Smooth muscle cell (in vitro differentiated cells): ENCODE measurements at regions not wholly inside any gene's neighbourhood (a gene's known extent, or its start where the extent isn't known, plus 50 kb on each side); places are given as distances from the start of the nearest gene placed in this dataset.

Experiments used
- DNase-seq: peaks from one replicate; lab custom pipeline; 2025; ENCODE audit not compliant: unreplicated experiment; lab: John Stamatoyannopoulos, UW
- H2AFZ ChIP-seq: fragments of 200-600 bp; sonication (generic); 2 replicates; pipeline ENCODE4 v1.6.0; 2016; ENCODE audit warnings: antibody characterized with exemption, low read depth, mild to moderate bottlenecking
- H3F3A ChIP-seq: fragments of 200-600 bp; sonication (generic); 2 replicates; pipeline ENCODE4 v1.6.0; 2017; ENCODE audit warnings: antibody characterized with exemption, low read depth
- H3K27ac ChIP-seq: fragments of 200-600 bp; sonication (generic); 2 replicates; pipeline ENCODE4 v1.5.1; 2016; ENCODE audit warnings: low read depth, mild to moderate bottlenecking
- H3K27me3 ChIP-seq: fragments of 200-600 bp; sonication (generic); 2 replicates; pipeline ENCODE4 v1.6.1; 2016; ENCODE audit warnings: low read depth, mild to moderate bottlenecking
- H3K36me3 ChIP-seq: fragments of 200-600 bp; sonication (generic); 2 replicates; pipeline ENCODE4 v1.5.1; 2016; ENCODE audit warnings: low read depth
- H3K4me1 ChIP-seq: fragments of 200-600 bp; sonication (generic); 2 replicates; pipeline ENCODE4 v1.5.1; 2016; ENCODE audit warnings: low read depth
- H3K4me2 ChIP-seq: fragments of 200-600 bp; sonication (generic); 2 replicates; pipeline ENCODE4 v1.6.0; 2016; ENCODE audit warnings: mild to moderate bottlenecking
- H3K4me3 ChIP-seq: fragments of 200-600 bp; sonication (generic); 2 replicates; pipeline ENCODE4 v1.5.1; 2016; ENCODE audit warnings: mild to moderate bottlenecking
- H3K79me2 ChIP-seq: fragments of 200-600 bp; sonication (generic); 2 replicates; pipeline ENCODE4 v1.6.0; 2016; ENCODE audit warnings: low read depth, mild to moderate bottlenecking
- H3K9ac ChIP-seq: fragments of 200-600 bp; sonication (generic); 2 replicates; pipeline ENCODE4 v1.6.0; 2016; ENCODE audit warnings: low read depth
- H3K9me3 ChIP-seq: fragments of 200-600 bp; sonication (generic); replicated peaks from 2 replicates; pipeline ENCODE4 v1.5.1; 2016; ENCODE audit warnings: low read depth
- H4K20me1 ChIP-seq: fragments of 200-600 bp; sonication (generic); 2 replicates; pipeline ENCODE4 v1.6.0; 2016; ENCODE audit warnings: low read depth
- WGBS: methylation state at CpG from one replicate; pipeline ENCODE4 v1.1.7; 2016; ENCODE audit warnings: low lambda C conversion rate; 5-methylcytosine and 5-hydroxymethylcytosine counted together
- TF ChIP-seq, protein P1 (sequence below): fragments of 200-600 bp; sonication (generic); IDR thresholded peaks from 2 replicates; pipeline ENCODE4 v1.5.1; 2017; ENCODE audit warnings: borderline replicate concordance, mild to moderate bottlenecking, antibody characterized with exemption; ENCODE audit not compliant: insufficient read depth, poor library complexity, severe bottlenecking

DNA sequence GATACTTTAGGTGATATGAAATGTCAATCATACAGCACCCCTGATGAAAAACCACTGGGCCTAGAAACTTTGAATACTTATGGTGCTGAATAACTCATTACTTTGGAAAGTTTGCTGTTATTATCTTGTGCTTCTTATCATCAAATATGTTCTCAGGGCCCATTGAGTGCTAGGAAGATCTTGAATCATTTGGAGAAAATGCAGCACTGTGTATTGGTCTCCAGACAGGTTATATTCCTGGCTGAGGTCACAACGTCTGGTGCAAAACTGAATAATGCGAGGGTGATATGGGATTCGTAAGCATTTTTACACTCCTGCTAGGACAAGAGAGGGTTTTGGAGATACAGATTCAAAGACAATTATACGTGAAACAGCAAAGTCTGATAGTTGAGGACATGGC, 249.4 kb upstream of the TNC start:
- no peak overlapping the region for H3K27ac ChIP-seq
- 77% methylated on average over 4 of the region's 4 CpGs for WGBS

DNA sequence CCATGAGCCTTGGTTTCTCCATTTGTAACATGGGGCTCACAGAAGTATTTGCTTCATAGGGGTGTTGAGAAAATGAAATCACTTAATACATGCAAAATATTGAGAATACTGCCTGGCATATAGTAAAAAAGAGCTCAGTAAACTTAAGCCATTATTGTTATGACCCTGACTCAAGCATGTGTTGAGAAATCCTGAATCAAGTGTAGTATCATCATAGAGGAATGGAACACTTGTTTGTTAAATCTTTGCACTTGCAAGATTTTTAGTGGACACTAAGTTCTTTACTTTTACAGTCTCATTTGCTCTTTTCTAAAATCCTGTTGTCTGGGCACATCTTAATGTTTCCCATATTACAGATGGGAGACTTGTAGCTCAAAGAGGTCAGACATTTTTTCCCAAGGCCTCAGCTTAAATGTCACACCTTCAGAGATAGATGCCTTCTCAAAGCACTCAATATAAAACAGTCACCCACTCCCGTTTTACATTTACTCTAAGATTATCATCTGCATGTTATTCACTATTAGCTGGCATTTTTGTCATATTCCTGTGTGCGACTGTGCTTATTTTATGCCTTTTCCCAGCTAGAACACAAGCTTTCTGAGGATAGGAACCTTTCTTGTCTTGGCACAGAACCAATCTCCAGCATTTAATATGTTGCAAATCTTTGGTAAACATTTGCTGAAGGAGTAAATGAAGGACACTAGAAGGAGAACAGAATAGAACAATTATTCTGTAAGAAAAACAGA, 250.0 kb upstream of the TNC start:
- H3K9ac ChIP-seq, result no peak overlapping the region
- H4K20me1 ChIP-seq, result no peaks in the 10 kb centered on the region
- H3K9me3 ChIP-seq, result no peaks in the 10 kb centered on the region
- TF ChIP-seq, protein P1, sequence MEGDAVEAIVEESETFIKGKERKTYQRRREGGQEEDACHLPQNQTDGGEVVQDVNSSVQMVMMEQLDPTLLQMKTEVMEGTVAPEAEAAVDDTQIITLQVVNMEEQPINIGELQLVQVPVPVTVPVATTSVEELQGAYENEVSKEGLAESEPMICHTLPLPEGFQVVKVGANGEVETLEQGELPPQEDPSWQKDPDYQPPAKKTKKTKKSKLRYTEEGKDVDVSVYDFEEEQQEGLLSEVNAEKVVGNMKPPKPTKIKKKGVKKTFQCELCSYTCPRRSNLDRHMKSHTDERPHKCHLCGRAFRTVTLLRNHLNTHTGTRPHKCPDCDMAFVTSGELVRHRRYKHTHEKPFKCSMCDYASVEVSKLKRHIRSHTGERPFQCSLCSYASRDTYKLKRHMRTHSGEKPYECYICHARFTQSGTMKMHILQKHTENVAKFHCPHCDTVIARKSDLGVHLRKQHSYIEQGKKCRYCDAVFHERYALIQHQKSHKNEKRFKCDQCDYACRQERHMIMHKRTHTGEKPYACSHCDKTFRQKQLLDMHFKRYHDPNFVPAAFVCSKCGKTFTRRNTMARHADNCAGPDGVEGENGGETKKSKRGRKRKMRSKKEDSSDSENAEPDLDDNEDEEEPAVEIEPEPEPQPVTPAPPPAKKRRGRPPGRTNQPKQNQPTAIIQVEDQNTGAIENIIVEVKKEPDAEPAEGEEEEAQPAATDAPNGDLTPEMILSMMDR, result no peak
- H3F3A ChIP-seq, result no peaks in the 10 kb centered on the region
- DNase-seq, result no peak
- no peak overlapping the region for H3K4me3 ChIP-seq
- no peak overlapping the region for H3K27ac ChIP-seq
- no peaks in the 10 kb centered on the region for H3K36me3 ChIP-seq
- H3K27me3 ChIP-seq, result no peaks in the 10 kb centered on the region
- H3K4me2 ChIP-seq, result no peak overlapping the region
- WGBS, result 43% methylated on average over 2 of the region's 2 CpGs
- H3K79me2 ChIP-seq, result no peaks in the 10 kb centered on the region
- no peak overlapping the region for H2AFZ ChIP-seq
- H3K4me1 ChIP-seq, result no peaks in the 10 kb centered on the region

More for the DNA sequence above, 249.4 kb upstream of the TNC start:
- H3K4me1 ChIP-seq, result no peaks in the 10 kb centered on the region
- no peaks in the 10 kb centered on the region for H3F3A ChIP-seq
- no peaks in the 10 kb centered on the region for H4K20me1 ChIP-seq
- H3K79me2 ChIP-seq, result no peaks in the 10 kb centered on the region
- H3K36me3 ChIP-seq, result no peaks in the 10 kb centered on the region
- H3K9ac ChIP-seq, result no peak overlapping the region
- H3K4me2 ChIP-seq, result no peak overlapping the region
- H3K4me3 ChIP-seq, result no peak overlapping the region
- TF ChIP-seq, protein P1, result no peak
- no peak overlapping the region for H2AFZ ChIP-seq
- no peaks in the 10 kb centered on the region for H3K9me3 ChIP-seq
- no peaks in the 10 kb centered on the region for H3K27me3 ChIP-seq
- no peak for DNase-seq

DNA sequence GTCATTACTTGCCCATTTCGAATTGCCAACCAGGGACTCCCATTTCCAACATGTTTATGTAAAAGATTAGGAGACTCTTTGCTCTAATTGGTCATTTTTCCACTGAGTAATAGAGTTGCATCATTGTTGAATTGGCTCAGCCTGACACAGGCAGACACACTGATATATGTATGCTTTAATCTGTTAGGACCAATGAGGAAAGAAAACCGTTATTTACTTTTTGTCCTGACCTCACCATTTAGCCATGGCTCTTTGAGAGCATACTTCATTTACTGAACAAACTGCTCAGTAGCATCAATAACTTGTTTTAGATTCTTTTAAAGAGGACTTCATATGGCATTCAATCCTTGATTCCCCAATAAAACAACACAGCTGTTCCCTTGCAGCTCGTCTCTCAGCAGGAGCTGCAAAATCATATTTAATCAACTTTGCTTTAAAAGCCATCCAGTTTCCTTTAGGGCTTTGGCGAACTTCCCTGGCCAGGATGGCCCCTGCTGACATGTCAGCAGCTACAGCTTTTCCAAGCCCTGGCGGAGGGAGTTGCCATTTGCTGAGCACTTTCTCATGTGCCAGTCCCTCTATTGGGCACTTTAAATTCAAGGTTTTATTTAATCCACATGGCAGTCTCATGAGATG, 251.5 kb upstream of the TNC start:
- Histone ChIP-seq H3K36me3 (no peaks in the 10 kb centered on the region), H2AFZ (no peak overlapping the region), H3F3A (no peaks in the 10 kb centered on the region), H3K9ac (no peak overlapping the region), H3K4me2 (no peak overlapping the region), H4K20me1 (no peaks in the 10 kb centered on the region), H3K4me3 (no peak overlapping the region), H3K4me1 (no peaks in the 10 kb centered on the region), H3K27ac (no peak overlapping the region), H3K79me2 (no peaks in the 10 kb centered on the region), H3K27me3 (no peaks in the 10 kb centered on the region), H3K9me3 (no peaks in the 10 kb centered on the region)
- 75% methylated on average over 5 of the region's 5 CpGs for WGBS
- TF ChIP-seq, protein P1, result no peak
- DNase-seq, result no peak
